OCI-LY1 (cell line): ENCODE measurements at regions not wholly inside any gene's neighbourhood (a gene's known extent, or its start where the extent isn't known, plus 50 kb on each side); places are given as distances from the start of the nearest gene placed in this dataset.

Experiments
- H2AFZ ChIP-seq: fragments of 200-600 bp; sonication (generic), shearing (Covaris generic); 2 replicates; pipeline ENCODE4 v1.6.0; 2014; ENCODE audit warnings: antibody characterized with exemption, mild to moderate bottlenecking, low read length
- H3F3A ChIP-seq: fragments of 200-600 bp; sonication (generic), shearing (Covaris generic); 2 replicates; pipeline ENCODE4 v1.6.0; 2014; ENCODE audit warnings: mild to moderate bottlenecking, antibody characterized with exemption, low read length, moderate library complexity; ENCODE audit not compliant: insufficient read depth
- H3K27ac ChIP-seq: fragments of 200-600 bp; sonication (generic); 2 replicates; pipeline ENCODE4 v1.5.1; 2014; ENCODE audit warnings: low read length, mixed run types, mild to moderate bottlenecking, low read depth; ENCODE audit not compliant: poor library complexity, severe bottlenecking
- H3K27me3 ChIP-seq: fragments of 200-600 bp; sonication (generic); 2 replicates; pipeline ENCODE4 v1.6.0; 2014; ENCODE audit warnings: antibody characterized with exemption, mild to moderate bottlenecking, low read length, moderate library complexity; ENCODE audit not compliant: insufficient read depth
- H3K36me3 ChIP-seq: fragments of 200-600 bp; sonication (generic); 2 replicates; pipeline ENCODE4 v1.6.1; 2014; ENCODE audit warnings: mild to moderate bottlenecking, antibody characterized with exemption, low read length, moderate library complexity, mixed read lengths; ENCODE audit not compliant: insufficient read depth
- H3K4me1 ChIP-seq: fragments of 200-600 bp; sonication (generic); 2 replicates; pipeline ENCODE4 v1.5.1; 2014; ENCODE audit warnings: mild to moderate bottlenecking, low read length, moderate library complexity; ENCODE audit not compliant: insufficient read depth, severe bottlenecking
- H3K4me2 ChIP-seq: fragments of 200-600 bp; sonication (generic), shearing (Covaris generic); 2 replicates; pipeline ENCODE4 v1.6.1; 2014; ENCODE audit warnings: low read length
- H3K4me3 ChIP-seq: fragments of 200-600 bp; sonication (generic); 2 replicates; pipeline ENCODE4 v1.5.1; 2014; ENCODE audit warnings: low read length, low read depth, mild to moderate bottlenecking, mixed read lengths; ENCODE audit not compliant: poor library complexity, severe bottlenecking
- H3K79me2 ChIP-seq: fragments of 200-600 bp; shearing (Covaris generic); 2 replicates; pipeline ENCODE4 v1.6.1; 2016; ENCODE audit warnings: mixed run types, low read length, mixed read lengths; ENCODE audit not compliant: insufficient read depth
- H3K9ac ChIP-seq: fragments of 200-600 bp; sonication (generic), shearing (Covaris generic); 2 replicates; pipeline ENCODE4 v1.6.1; 2014; ENCODE audit warnings: mild to moderate bottlenecking, low read length, mixed read lengths
- H3K9me2 ChIP-seq: fragments of 200-600 bp; sonication (generic), shearing (Covaris generic); 2 replicates; pipeline ENCODE4 v1.6.1; 2014; ENCODE audit warnings: low read depth, mild to moderate bottlenecking, low read length, mixed read lengths
- H3K9me3 ChIP-seq: fragments of 200-600 bp; shearing (Covaris generic); 2 replicates; pipeline ENCODE4 v1.6.1; 2014; ENCODE audit warnings: low read length, mixed read lengths
- H4K20me1 ChIP-seq: fragments of 200-600 bp; sonication (generic), shearing (Covaris generic); 2 replicates; pipeline ENCODE4 v1.6.0; 2016; ENCODE audit warnings: mild to moderate bottlenecking, low read length; ENCODE audit not compliant: insufficient read depth
- CTCF ChIP-seq: fragments of 200-600 bp; sonication (generic), shearing (Covaris generic); IDR thresholded peaks from 2 replicates; pipeline ENCODE4 v1.5.1; 2017; ENCODE audit warnings: mild to moderate bottlenecking, antibody characterized with exemption, low read length, moderate library complexity, mixed read lengths
- EZH2 ChIP-seq: fragments of 200-600 bp; sonication (generic), shearing (Covaris generic); IDR thresholded peaks from 2 replicates; pipeline ENCODE4 v1.8.0; 2017; ENCODE audit warnings: borderline replicate concordance, mixed run types, mild to moderate bottlenecking, antibody characterized with exemption, low read length, moderate library complexity, mixed read lengths

- H3K4me3 ChIP-seq: no peak overlapping the region
- H3K9me2 ChIP-seq: no peaks in the 10 kb centered on the region
- H3K4me1 ChIP-seq: no peaks in the 10 kb centered on the region
- no peaks in the 10 kb centered on the region for H3K9me3 ChIP-seq
- H3K9ac ChIP-seq: no peak overlapping the region
- H3K4me2 ChIP-seq: no peak overlapping the region
- TF ChIP-seq EZH2 (no peak), CTCF (no peak)
- no peaks in the 10 kb centered on the region for H3F3A ChIP-seq
- H2AFZ ChIP-seq: no peak overlapping the region
- no peaks in the 10 kb centered on the region for H3K36me3 ChIP-seq
- H3K79me2 ChIP-seq: no peaks in the 10 kb centered on the region
- no peaks in the 10 kb centered on the region for H4K20me1 ChIP-seq
- no peak overlapping the region for H3K27ac ChIP-seq
- no peaks in the 10 kb centered on the region for H3K27me3 ChIP-seq
Measured at GRCh38 chr3:102544741-102545140, 109.9 kb downstream of the ZPLD1 start.

DNA sequence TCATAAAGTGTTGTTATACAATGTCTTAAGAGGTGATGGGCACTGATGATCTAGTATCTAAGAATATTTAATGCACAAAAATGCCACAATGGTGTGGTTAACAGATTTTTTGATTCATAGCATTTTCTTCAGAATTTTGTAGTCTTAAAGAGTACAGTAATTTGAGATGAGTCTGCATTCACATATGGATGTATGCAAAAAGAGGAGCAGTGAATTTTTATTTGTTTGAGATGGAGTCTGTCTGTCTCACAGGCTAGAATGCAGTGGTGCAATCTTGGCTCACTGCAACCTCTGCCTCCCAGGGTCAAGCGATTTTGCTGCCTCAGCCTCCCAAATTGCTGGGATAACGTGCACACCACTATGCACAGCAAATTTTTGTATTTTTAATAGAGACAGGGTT lies 110.5 kb downstream of the ZPLD1 start:
- Histone ChIP-seq H3K4me1 (no peaks in the 10 kb centered on the region), H3K36me3 (no peaks in the 10 kb centered on the region), H3F3A (no peaks in the 10 kb centered on the region), H3K27ac (no peak overlapping the region), H3K9me2 (no peaks in the 10 kb centered on the region), H3K27me3 (no peaks in the 10 kb centered on the region), H2AFZ (no peak overlapping the region), H3K4me3 (no peak overlapping the region), H3K79me2 (no peaks in the 10 kb centered on the region), H3K9ac (no peak overlapping the region), H3K4me2 (no peak overlapping the region), H3K9me3 (no peaks in the 10 kb centered on the region), H4K20me1 (no peaks in the 10 kb centered on the region)
- no peak for TF ChIP-seq CTCF
- no peak for TF ChIP-seq EZH2

- Histone ChIP-seq H4K20me1 (no peaks in the 10 kb centered on the region), H3F3A (no peaks in the 10 kb centered on the region)
- TF ChIP-seq CTCF (no peak), EZH2 (no peak)
Measured at GRCh38 chr3:102553876-102554275, 119.1 kb downstream of the ZPLD1 start.

More at GRCh38 chr3:102553876-102554275, 119.1 kb downstream of the ZPLD1 start:
- no peak overlapping the region for H3K9ac ChIP-seq
- H3K36me3 ChIP-seq: no peaks in the 10 kb centered on the region
- no peaks in the 10 kb centered on the region for H3K9me3 ChIP-seq
- no peak overlapping the region for H3K4me2 ChIP-seq
- no peaks in the 10 kb centered on the region for H3K27me3 ChIP-seq
- H2AFZ ChIP-seq: no peak overlapping the region
- no peaks in the 10 kb centered on the region for H3K79me2 ChIP-seq
- no peaks in the 10 kb centered on the region for H3K9me2 ChIP-seq
- H3K4me3 ChIP-seq: no peak overlapping the region
- H3K4me1 ChIP-seq: no peaks in the 10 kb centered on the region
- H3K27ac ChIP-seq: no peak overlapping the region
